ENCODE measurements at regions not wholly inside any gene's neighbourhood (a gene's known extent, or its start where the extent isn't known, plus 50 kb on each side); places are given as distances from the start of the nearest gene placed in this dataset.
"Not testable (repeated sequence)": the region's sequence is repeated elsewhere in the genome, so short reads cannot be mapped to it uniquely, and the experiment has no call there.

DNA sequence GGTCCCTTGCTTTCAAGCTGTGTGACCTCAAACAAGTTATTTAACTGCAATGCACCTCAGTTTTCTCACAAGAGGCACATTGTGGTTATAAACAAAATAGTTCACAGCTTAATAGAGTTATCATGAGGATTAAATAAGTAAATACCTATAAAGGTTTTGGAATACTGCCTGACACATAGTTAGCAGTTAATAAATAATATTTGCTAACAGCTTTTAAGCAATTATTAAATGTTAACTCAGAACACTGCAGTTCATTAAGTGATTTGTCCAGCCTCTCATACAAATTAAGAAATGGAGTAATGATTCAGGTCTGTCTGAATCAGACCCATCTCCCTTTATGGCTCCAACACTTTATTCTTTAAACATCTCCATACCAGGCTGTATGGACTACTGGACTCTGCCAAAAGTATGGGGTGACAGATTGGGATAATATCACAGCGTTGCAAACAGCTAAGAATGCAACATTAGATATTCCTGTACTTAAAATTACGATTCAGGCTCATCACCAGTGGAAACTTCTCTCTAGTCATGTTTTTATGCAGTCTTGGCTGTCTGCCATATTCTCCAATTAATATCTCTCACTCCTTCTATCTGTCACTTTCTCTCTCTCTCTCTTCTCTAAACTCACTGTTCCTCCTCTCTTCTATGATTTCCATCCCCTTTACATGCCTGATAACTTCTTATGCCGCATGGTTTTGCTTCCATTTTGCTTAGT, 370.6 kb upstream of the UBE2E3 start:
- DNase-seq, result no peak

DNA sequence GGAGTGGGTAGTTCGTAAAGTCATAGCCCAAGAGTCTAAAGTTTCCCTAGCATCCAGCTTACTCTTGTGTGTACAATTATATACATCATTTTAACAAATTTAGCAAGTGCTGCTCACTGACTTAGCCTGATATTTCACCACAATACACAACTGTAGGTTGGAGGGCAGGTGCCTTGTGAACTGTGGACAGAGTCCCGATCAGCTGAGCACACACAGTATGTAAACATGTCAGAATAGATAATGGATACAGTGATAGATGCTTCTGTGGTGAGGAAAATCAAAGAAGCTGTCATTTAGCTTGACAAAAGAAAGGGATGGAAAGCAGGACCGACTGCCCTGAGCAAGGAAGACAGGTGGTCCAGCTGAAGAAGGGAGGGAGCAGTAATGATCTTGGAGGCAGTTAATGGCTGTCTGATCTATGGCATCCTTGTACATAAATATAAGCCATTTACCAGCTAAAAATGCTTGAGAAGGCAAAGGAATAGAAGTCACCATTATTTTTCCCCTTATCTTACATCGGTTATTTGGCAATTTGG, 372.8 kb upstream of the UBE2E3 start:
- no peak for DNase-seq

DNA sequence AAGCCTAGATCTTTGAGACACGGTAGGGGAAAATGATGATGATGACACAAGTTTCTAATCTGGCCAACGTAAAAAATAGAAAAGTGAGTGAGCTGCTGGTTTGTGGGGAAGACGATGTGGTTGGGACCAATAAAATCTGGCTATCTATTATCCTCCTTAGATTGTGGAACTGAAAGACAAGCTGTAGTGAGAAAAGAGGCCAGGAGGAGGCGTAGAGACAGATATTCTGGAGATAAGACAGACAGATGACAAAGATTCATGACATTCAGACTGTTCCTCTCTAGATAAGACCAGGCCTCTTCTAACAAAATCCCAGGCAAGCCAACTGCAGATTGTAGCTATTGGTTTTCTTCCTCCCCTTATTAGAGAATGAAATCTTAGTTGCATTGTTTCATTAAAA, 376.3 kb upstream of the UBE2E3 start:
- no peak for DNase-seq

DNA sequence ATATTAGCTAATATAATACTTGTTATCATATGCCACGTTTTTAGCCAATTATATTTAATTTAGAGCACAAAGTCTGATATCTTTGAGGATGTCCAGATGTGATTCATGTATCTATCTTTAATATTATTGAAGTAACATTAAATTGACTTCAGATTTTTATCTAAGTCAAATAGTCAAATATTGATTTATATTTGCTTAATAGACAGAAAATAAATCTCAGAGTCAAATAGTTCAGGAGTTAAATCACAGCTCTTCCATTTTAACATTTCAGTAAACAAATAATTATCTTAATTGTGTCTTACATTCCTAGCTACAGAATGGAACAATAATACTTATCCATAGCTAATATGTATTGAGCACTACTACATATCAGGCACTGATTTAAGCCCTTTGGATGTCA, 379.4 kb upstream of the UBE2E3 start:
- DNase-seq, result no peak

DNA sequence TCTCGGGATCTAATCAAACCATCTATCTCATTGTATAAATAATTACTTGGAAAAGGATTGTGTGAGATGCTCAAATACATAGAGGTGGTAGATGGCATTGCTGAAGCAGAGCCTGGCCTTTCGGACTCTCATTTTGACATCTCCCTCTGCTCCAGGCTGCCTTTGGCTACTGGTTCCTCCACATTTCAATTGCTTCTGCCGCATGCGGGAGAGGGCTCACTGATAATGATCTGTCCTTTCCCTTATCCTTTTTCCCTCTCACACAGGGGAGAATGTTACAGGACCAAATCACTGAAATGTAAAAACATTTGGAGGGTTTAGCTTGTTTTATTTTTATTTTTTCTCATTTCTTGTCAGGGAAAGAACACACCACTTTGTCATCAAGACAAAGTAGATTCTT, 380.6 kb upstream of the UBE2E3 start:
- peak in 3 of 58 donors; percentile 1 to 3 (median 2) for DNase-seq

DNA sequence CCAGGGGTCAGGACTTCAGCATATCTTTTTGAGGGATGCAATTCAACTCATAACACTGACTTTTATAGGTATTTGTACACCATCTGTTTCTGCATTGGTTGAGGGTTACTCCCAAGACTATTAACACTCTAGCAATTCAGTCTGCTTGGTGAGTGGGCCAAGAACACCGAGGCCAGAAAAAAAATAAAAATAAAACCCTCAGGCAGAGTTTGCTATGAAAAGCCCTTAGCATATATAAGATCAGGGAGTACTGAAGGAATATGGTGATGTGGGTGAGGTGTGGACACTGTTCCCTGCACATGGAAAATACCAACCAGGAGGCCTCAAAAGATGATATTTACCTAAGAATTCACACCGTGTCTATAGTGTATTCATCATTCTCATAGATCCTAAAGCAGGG, 383.2 kb upstream of the UBE2E3 start:
- no peak for DNase-seq

DNA sequence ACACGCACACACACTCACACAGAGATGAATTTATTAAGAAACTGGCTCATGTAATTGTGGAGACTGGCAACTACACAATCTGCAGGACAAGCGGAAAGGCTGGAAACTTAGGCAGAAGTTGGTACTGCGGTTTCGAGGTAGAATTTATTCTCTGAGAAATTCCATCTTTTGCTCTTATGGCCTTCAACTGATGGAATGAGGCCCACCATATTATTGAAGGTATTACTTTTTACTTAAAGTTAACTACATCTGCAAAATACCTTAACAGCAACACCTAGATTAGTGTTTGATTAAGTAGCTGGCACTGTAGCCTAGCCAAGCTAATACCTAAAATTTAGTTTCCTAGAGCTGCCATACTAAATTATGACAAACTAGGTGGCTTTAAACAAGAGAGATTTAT, 384.0 kb upstream of the UBE2E3 start:
- DNase-seq, result no peak

DNA sequence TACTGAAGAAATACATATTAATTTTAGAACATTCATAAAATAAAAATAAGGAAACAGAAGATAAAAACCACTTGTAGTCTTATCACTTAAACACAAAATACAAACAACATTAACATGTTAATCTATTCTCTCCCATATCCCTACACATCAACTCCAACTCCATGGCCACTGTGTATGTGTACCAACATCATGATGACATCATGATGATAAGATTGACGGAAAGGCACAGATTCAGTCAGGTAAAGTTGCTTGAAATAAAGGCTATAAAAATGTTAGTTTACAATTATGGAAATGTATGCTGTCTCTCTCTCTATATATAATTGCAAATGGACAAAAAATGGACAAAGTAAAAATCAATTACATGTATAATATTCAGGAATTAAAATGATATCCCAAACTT, 388.5 kb upstream of the UBE2E3 start:
- no peak for DNase-seq

DNA sequence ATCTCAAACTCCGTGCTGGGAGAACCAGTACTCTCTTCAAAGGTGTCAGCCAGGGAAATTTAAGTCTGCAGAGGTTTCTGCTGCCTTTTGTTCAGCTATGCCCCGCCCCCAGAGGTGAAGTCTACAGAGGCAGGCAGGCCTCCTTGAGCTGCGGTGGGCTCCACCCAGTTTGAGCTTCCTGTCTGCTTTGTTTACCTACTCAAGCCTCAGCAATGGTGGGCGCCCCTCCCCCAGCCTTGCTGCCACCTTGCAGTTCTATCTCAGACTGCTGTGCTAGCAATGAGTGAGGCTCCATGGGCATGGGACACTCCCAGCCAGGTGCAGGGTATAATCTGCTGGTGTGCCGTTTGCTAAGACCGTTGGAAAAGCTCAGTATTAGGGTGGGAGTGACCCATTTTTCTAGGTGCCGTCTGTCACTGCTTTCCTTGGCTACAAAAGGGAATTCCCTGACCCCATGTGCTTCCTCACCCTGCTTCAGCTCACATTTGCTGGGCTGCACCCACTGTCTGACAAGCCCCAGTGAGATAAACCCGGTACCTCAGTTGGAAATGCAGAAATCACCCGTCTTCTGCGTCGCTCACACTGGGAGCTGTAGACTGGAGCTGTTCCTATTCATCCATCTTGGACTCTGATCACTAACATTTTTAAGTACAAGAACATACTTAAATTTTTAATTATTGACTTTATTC, 389.2 kb upstream of the UBE2E3 start:
- DNase-seq, result not testable (repeated sequence)

DNA sequence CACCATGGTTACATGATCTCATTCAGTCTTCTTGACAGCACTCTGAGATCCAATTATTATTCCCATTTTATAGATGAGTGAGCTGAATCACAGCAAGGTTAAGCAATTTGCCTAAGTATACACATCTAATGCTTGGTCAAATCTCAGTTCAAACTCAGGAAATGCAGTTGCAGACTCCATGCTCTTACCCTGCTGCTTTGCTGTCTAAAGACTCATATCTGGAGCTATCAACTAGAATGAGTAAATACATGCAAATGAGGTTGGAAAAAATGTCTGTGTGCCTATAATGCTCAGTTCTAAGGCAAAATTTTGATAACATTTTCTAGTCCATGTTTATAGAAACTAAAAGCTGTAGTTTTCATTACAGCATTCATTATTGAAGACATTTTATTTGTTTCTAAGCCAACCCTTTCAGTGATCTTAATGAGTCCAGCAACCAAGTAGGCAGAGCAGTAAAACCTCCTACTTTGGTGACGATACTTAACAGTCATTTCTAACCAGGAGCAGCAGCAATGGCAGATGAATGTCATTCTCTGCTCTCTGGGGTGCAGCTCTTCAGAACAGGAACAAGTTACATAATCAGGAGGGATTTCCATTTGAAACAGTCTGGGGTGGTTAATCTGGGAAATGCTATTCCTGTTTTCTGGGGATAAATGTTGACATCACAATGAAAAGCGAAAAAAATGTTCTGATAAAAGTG, 396.8 kb upstream of the UBE2E3 start:
- no peak for DNase-seq

DNA sequence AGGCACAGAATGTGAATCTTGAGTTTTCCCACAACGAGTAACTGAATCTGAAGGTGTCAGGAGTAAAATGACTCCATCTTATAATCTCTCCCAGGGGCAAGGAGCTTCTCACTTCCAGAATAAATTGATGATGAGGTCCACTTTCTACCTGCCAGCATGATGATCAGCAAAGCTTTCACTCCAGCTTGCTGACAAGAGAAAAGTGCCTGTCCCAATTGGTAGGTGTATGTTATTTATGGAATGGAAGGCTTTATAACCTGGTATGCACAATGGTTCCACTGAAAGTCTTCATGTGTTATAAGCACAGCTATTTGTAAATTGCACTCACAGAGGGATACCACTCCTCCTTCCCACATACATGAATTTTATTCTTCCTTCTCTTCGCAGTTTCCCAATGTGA, 401.0 kb upstream of the UBE2E3 start:
- no peak for DNase-seq

DNA sequence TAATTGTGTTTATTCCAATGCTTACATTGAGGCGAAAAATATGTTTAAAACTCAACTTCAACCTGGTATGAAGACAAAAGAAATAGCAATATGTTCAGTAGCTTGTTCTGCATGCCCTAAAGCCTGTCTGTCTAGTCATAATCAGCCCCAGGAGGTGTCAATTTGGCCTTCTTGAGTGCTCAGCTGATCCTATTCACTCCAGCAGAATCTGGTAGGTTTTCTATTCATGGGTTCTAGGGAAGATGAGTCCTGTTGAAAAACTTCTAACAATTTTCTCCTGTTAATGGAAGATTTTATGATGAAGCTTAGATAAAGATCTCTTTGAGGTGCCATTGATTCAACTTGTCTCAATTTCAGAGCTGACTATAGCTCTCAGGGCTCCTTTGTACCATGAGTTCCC, 402.0 kb upstream of the UBE2E3 start:
- DNase-seq, result no peak

DNA sequence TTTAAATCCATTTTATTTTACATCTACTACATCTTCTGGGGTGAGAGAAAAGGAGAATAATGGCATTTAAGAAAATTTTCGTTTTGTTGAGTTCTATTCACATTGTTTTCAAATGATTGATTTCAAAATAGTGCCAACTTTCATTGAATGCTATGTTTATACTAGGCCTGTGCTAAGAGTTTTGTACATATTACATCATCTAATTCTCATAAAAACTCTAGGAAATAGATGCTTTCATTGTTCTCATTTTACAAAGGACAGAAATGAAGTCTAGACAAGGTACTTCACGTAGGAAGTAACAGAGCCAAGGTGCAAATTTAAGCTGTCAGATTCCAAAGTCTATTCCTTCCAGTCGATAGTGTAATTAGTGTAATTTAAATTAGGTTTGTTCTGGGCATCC, 402.8 kb upstream of the UBE2E3 start:
- no peak for DNase-seq

DNA sequence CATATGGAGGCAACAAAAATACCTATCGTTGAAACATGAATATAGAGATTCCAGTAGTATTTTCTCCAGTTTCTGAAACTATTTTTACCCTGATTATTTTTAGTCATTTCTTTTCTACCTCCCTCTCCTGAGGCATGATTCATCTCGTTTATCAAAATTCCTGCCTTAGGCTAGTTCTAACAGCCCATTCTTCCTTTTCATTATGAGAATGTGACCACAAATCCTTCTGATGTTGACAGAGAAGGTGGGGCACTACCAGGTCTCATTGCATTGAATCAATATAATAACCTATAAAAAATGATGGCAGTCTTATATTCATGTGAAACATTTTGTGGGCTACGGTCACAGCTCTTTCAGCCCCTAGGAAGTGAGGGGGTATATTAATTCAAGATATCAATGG, 406.5 kb upstream of the UBE2E3 start:
- no peak for DNase-seq

DNA sequence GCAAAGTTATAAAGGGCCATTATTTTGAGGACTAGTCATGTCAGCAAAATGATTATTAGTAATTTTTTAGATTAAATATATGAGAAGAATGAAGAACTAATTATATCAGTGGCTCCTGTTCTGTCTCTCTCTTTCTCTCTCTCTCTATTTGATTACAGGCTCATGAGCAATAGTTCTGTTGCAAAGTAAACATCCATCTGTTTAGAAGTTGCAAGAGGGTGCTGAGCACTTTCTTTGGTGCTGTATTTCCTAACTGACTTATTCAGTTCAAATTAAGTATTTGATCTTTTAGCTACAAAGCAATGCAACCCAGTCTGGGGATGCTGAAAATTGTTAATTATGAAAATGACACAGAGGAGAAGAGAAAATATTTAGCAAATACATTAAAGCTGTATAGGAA, 408.1 kb upstream of the UBE2E3 start:
- no peak for DNase-seq

DNA sequence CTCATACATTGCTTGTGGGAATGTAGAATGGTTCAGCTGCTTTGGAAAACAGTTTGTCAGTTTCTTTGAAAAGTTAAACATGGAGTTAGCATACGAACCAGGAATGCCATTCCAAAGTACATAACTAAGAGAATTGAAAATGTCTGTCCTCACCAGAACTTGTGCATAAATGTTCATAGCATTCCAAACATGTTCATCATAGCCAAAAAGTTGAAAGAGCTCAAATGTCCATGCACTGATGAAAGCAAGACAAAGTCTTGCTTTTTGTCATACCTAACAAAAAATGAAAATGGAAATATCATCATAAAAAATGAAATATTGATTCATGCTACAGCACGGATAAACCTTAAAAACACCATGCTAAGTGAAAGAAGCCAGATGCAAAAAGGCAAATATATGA, 408.8 kb upstream of the UBE2E3 start:
- no peak for DNase-seq

DNA sequence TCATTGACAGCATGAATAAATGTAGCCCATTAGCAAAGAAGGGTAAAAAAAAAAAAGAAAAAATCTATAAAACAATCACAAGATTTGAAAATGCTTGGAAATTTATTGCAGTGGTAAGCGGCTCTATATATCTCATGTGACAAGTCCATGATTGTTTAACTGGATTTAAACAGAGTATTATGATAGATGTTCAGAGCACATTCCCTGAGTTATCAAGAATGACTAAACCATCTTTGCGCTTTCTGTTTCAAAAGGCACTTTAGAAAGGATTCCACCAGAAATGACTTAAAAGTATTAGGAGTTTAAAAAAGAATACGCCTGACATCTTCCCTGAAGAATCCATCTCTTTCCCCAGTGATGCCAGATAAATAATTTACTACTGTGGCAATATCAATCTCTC, 409.5 kb upstream of the UBE2E3 start:
- no peak for DNase-seq

DNA sequence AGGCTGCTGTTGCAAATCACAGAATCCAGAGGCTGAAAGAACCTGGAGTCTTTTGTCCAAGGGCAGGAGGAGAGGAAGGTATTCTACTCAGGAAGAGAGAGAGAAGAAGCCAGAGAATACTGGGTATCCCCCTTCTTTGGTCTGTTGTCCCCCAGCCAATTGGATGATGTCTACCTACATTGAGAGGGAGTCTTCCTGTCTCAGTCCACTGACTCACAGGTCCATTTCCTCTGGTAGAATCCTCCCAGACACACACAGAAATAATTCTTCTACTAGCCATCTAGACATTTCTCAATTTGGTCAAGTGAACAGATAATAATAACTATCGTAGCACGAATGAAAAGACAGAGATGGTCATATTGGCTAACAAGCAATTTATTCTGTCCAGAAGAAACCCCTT, 416.4 kb upstream of the UBE2E3 start:
- no peak for DNase-seq

DNA sequence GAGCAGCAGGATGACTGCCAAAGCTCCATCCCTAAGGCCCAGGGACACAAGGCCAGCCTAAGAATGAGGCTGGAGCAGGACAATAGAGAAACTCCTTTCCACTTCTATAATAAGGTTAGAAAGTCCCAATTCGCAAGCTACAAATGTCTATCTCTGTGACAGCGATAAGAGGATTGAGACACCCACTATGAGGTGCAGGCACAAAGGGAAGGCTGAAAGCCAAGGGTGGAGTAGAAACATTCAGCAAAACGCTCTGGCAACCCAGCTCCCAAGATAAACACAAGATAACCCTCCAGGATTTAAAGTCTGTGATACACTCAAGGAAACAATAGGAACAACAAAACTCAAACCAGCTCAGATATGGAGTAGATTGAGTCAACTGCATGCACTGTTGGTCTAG, 418.0 kb upstream of the UBE2E3 start:
- no peak for DNase-seq

DNA sequence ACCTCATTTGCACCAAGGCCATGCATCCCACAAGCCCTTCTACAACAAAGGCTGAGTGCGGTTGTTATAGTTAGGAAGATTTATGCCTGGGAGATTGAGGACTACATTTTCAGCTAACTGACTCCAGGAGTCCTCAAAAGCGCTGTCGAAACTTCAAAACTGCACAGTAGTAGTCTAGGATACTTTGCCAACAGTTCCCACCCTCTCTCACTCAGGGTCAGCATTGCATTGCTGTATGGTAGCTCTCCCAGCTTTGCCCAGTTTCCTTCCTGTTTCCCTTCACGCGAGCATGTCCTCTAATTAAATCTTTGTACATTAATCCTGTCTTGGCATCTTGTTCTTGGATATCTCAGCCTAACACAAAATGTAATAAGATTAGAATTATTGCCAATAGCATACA, 420.6 kb upstream of the UBE2E3 start:
- DNase-seq, result no peak

DNA sequence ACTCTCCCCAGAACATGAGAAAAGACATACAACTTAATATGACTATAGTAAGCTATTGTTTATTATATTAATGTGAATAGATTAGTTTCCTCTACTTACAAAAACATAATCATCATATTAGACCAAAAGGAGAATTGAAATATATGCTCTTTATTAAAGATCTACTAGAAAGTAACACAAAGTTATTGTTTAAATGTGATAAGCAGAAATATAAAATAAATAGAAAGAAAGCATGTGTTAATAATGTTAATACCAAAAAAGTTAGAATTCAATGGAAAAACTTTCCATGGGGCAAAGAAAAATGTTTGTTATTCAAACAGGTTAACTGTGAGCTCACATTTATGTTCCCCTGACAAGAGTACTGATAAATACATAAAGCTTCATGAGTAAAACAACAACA, 421.4 kb upstream of the UBE2E3 start:
- no peak for DNase-seq

DNA sequence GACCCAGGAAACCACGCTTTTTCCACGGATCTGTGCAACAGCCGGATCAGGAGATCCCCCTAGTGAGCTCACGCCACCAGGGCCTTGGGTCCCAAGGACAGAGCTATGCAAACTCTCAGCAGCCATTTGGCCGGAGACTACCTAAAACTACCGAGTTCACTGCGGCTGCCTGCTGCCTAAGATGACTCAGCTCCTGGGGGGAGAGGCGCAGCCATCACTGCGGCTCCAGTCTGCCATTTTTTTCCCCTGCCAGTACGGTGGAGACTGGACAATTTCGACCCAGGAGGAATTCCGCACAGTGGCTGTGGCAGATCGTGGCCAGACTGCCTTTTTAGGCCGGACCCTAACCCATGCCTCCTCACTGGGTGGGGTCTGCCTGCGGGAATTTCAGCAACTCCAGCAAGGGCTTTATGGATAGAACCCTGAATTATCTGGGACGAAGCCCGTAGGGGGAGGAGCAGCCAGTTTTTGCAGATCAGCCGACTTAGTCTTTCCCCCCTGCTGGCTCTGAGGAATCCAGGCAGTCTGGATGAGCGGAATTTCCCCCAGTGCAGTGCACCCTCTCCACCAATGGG, 424.9 kb upstream of the UBE2E3 start:
- no peak for DNase-seq

All from anterior cingulate cortex (tissue), 58 donors.